HG03103 (cell line): ENCODE measurements at regions not wholly inside any gene's neighbourhood (a gene's known extent, or its start where the extent isn't known, plus 50 kb on each side); places are given as distances from the start of the nearest gene placed in this dataset.

Experiments used
- ATAC-seq: cut with Tn5 transposase; IDR thresholded peaks from one replicate; pipeline ENCODE4 v1.9.1; 2021; ENCODE audit warnings: low read depth; ENCODE audit not compliant: unreplicated experiment

GRCh38 chr4:62320612-62321011 lies 1120.5 kb downstream of the ADGRL3 start:
- no peak for ATAC-seq

GRCh38 chr4:62302710-62303109 lies 1102.6 kb downstream of the ADGRL3 start:
- ATAC-seq = no peak

- no peak for ATAC-seq
These were observed 1101.4 kb downstream of the ADGRL3 start for GRCh38 chr4:62301500-62301899.

- ATAC-seq = no peak
These were observed 1093.4 kb downstream of the ADGRL3 start for GRCh38 chr4:62293551-62293950.

- no peak for ATAC-seq
These were observed 1092.8 kb downstream of the ADGRL3 start for GRCh38 chr4:62292911-62293310.

GRCh38 chr4:62288808-62289541 lies 1088.8 kb downstream of the ADGRL3 start:
- ATAC-seq = no peak

GRCh38 chr4:62285026-62285425 lies 1084.9 kb downstream of the ADGRL3 start:
- no peak for ATAC-seq

- no peak for ATAC-seq
These were observed 1079.6 kb downstream of the ADGRL3 start for GRCh38 chr4:62279689-62280088.

GRCh38 chr4:62275470-62275869 lies 1075.3 kb downstream of the ADGRL3 start:
- no peak for ATAC-seq

GRCh38 chr4:62274782-62275181 lies 1074.7 kb downstream of the ADGRL3 start:
- no peak for ATAC-seq

GRCh38 chr4:62271107-62271506 lies 1071.0 kb downstream of the ADGRL3 start:
- ATAC-seq = no peak

- no peak for ATAC-seq
These were observed 1069.8 kb downstream of the ADGRL3 start for GRCh38 chr4:62269918-62270317.

- no peak for ATAC-seq
These were observed 1063.3 kb downstream of the ADGRL3 start for GRCh38 chr4:62263454-62263853.

GRCh38 chr4:62262676-62263075 lies 1062.5 kb downstream of the ADGRL3 start:
- ATAC-seq = no peak

GRCh38 chr4:62260254-62260653 lies 1060.1 kb downstream of the ADGRL3 start:
- ATAC-seq = no peak

- no peak for ATAC-seq
These were observed 1056.4 kb downstream of the ADGRL3 start for GRCh38 chr4:62256479-62256878.

GRCh38 chr4:62252728-62253127 lies 1052.6 kb downstream of the ADGRL3 start:
- no peak for ATAC-seq

GRCh38 chr4:62250100-62250499 lies 1050.0 kb downstream of the ADGRL3 start:
- no peak for ATAC-seq

- no peak for ATAC-seq
These were observed 1043.8 kb downstream of the ADGRL3 start for GRCh38 chr4:62243895-62244294.

- no peak for ATAC-seq
These were observed 1035.8 kb downstream of the ADGRL3 start for GRCh38 chr4:62235911-62236310.

GRCh38 chr4:62232814-62233213 lies 1032.7 kb downstream of the ADGRL3 start:
- no peak for ATAC-seq

GRCh38 chr4:62231994-62232393 lies 1031.9 kb downstream of the ADGRL3 start:
- no peak for ATAC-seq

GRCh38 chr4:62226082-62226481 lies 1026.0 kb downstream of the ADGRL3 start:
- ATAC-seq = no peak
